PC-3 (cell line): ENCODE measurements at regions not wholly inside any gene's neighbourhood (a gene's known extent, or its start where the extent isn't known, plus 50 kb on each side); places are given as distances from the start of the nearest gene placed in this dataset.

Source experiments
- ATAC-seq: fragments of 200-7000 bp; cut with Tn5 transposase; 2 replicates; pipeline ENCODE4 v1.9.1; 2020; ENCODE audit warnings: mild to moderate bottlenecking, moderate library complexity
- BruUV-seq: library from RNA; stranded (reverse); fragments of 400-500 nt; replicated peaks from 2 replicates; lab custom pipeline; 2021; lab: Mats Ljungman, UMichigan
- CTCF ChIA-PET: fragments of 300-600 bp; sonication (Branson Sonifier 250); formaldehyde crosslinking; loops from one replicate; lab custom pipeline; 2022; ENCODE audit warnings: antibody characterized with exemption; lab: Charles Lee
- POLR2A ChIA-PET: fragments of 300-600 bp; sonication (Branson Sonifier 250); formaldehyde crosslinking; loops from one replicate; lab custom pipeline; 2022; ENCODE audit warnings: antibody characterized with exemption; ENCODE audit not compliant: unreplicated experiment; lab: Charles Lee
- DNase-seq: peaks from one replicate; pipeline ENCODE4 v3.0.0-alpha.2; 2015
- H2AFZ ChIP-seq: fragments of 300-600 bp; sonication (generic); 2 replicates; pipeline ENCODE4 v1.6.0; 2016; ENCODE audit warnings: antibody characterized with exemption, low read length
- H3F3A ChIP-seq: fragments of 300-600 bp; sonication (generic); one replicate; pipeline ENCODE4 v1.6.0; 2017; ENCODE audit warnings: antibody characterized with exemption, low read length, control low read depth, mild to moderate bottlenecking; ENCODE audit not compliant: unreplicated experiment
- H3K27ac ChIP-seq: fragments of 300-600 bp; sonication (generic); 2 replicates; pipeline ENCODE4 v1.5.1; 2016; ENCODE audit warnings: mild to moderate bottlenecking, low read length
- H3K27me3 ChIP-seq: fragments of 300-600 bp; sonication (generic); 2 replicates; pipeline ENCODE4 v1.6.1; 2016; ENCODE audit warnings: low read length, mixed read lengths
- H3K36me3 ChIP-seq: fragments of 300-600 bp; sonication (generic); 2 replicates; pipeline ENCODE4 v1.6.1; 2016; ENCODE audit warnings: low read depth, mixed run types, low read length, mixed read lengths
- H3K4me1 ChIP-seq: fragments of 300-600 bp; sonication (generic); 2 replicates; pipeline ENCODE4 v1.5.1; 2016; ENCODE audit warnings: low read length; ENCODE audit not compliant: insufficient read depth
- H3K4me2 ChIP-seq: fragments of 300-600 bp; sonication (generic); 2 replicates; pipeline ENCODE4 v1.6.0; 2016; ENCODE audit warnings: low read length
- H3K4me3 ChIP-seq: fragments of 300-600 bp; sonication (generic); 2 replicates; pipeline ENCODE4 v1.5.1; 2016; ENCODE audit warnings: mild to moderate bottlenecking, low read length, mixed read lengths
- H3K79me2 ChIP-seq: fragments of 300-600 bp; sonication (generic); 2 replicates; pipeline ENCODE4 v1.6.1; 2017; ENCODE audit warnings: low read length, mixed read lengths
- H3K9ac ChIP-seq: fragments of 300-600 bp; sonication (generic); 2 replicates; pipeline ENCODE4 v1.6.0; 2016; ENCODE audit warnings: mild to moderate bottlenecking, low read length
- H3K9me2 ChIP-seq: fragments of 300-600 bp; sonication (generic); replicated peaks from 2 replicates; pipeline ENCODE4 v1.6.1; 2016; ENCODE audit warnings: mixed run types, low read length, mixed read lengths
- H3K9me3 ChIP-seq: fragments of 300-600 bp; sonication (generic); 2 replicates; pipeline ENCODE4 v1.6.1; 2016; ENCODE audit warnings: low read length, mixed read lengths
- H4K20me1 ChIP-seq: fragments of 300-600 bp; sonication (generic); 2 replicates; pipeline ENCODE4 v1.6.1; 2016; ENCODE audit warnings: low read length, mixed read lengths
- EZH2 ChIP-seq: fragments of 300-600 bp; sonication (generic); IDR thresholded peaks from one replicate; pipeline ENCODE4 v1.6.1; 2017; ENCODE audit warnings: antibody characterized with exemption, mild to moderate bottlenecking, low read length; ENCODE audit not compliant: unreplicated experiment
- EZH2phosphoT487 ChIP-seq: fragments of 300-600 bp; sonication (generic); IDR thresholded peaks from 2 replicates; pipeline ENCODE4 v1.6.1; 2018; ENCODE audit warnings: mild to moderate bottlenecking, antibody characterized with exemption, low read length, borderline replicate concordance
- intact Hi-C: fragments of 100-400 bp; cut with micrococcal nuclease; formaldehyde crosslinking; loops from 2 replicates; pipeline ENCODE4 v1.9.0; 2023
- TF ChIP-seq, protein P1 (sequence below): fragments of 300-600 bp; sonication (generic); conservative IDR thresholded peaks from 2 replicates; pipeline ENCODE4 v1.5.1; 2017; ENCODE audit warnings: antibody characterized with exemption, low read depth, mild to moderate bottlenecking, low read length

DNA sequence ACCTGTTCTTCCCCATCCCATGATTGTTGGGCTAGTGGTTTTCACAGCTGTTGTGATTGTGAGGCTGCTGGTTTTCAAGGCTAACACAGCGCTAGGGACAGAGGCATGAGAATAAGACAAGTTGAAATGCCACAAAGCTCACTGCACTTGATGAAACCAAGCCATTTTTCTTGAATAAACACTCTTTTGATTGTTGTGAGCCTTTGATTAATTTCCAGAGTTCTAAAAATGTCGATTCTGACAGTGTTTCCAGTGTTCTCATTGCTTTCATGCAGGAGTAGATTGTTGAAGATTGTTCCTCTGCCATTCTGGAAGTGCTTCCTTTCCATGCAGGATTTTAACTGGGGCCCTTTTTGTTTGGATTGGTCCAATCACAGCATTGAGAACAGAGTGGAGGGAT is 134.9 kb upstream of the GRIK3 start:
- H3K9me3 ChIP-seq, result no peaks in the 10 kb centered on the region
- ATAC-seq, result no peak
- ChIA-PET POLR2A (no interaction called here), CTCF (no interaction called here)
- H4K20me1 ChIP-seq, result no peaks in the 10 kb centered on the region
- no peak overlapping the region for H3K27ac ChIP-seq
- intact Hi-C loops, result no loop called here
- H3K9me2 ChIP-seq, result no peaks in the 10 kb centered on the region
- H2AFZ ChIP-seq, result no peak overlapping the region
- no peaks in the 10 kb centered on the region for H3K4me1 ChIP-seq
- no peak overlapping the region for H3K9ac ChIP-seq
- H3K36me3 ChIP-seq, result no peaks in the 10 kb centered on the region
- H3K4me3 ChIP-seq, result no peak overlapping the region
- DNase-seq, result no peak
- H3K27me3 ChIP-seq, result peaks cover 58% of the 10 kb centered on the region
- H3K79me2 ChIP-seq, result no peaks in the 10 kb centered on the region
- no peak for TF ChIP-seq EZH2phosphoT487
- no peak for TF ChIP-seq EZH2
- TF ChIP-seq, protein P1, sequence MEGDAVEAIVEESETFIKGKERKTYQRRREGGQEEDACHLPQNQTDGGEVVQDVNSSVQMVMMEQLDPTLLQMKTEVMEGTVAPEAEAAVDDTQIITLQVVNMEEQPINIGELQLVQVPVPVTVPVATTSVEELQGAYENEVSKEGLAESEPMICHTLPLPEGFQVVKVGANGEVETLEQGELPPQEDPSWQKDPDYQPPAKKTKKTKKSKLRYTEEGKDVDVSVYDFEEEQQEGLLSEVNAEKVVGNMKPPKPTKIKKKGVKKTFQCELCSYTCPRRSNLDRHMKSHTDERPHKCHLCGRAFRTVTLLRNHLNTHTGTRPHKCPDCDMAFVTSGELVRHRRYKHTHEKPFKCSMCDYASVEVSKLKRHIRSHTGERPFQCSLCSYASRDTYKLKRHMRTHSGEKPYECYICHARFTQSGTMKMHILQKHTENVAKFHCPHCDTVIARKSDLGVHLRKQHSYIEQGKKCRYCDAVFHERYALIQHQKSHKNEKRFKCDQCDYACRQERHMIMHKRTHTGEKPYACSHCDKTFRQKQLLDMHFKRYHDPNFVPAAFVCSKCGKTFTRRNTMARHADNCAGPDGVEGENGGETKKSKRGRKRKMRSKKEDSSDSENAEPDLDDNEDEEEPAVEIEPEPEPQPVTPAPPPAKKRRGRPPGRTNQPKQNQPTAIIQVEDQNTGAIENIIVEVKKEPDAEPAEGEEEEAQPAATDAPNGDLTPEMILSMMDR, result no peak
- no peaks in the 10 kb centered on the region for H3F3A ChIP-seq
- BruUV-seq, result no TSS peak
- no peak overlapping the region for H3K4me2 ChIP-seq

DNA sequence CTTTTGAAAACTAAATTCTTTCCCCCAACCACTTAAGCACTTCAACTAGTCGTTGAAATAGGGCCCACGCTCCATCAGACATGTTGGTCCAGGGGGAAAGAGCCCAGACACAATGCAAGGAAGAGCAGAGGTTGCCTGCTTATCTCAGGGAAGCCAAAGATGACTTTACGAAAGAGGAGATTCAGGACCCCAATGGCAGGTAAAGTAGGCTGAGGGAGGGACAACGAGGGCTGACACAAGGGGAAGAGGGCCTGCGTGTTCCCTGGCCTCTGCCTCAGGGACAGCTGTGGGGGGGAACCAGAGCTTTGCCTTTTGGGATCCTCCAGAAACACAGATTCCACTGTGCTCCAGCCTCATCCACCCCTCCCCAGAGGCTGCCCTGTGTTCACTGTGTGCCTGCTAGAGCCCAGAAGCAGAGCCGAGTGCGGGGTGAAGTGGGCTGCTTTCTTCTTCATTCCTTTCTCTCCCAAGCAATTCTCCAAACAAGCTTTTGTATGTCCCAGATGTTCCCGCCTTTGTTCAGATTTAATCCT is 135.5 kb upstream of the GRIK3 start:
- Histone ChIP-seq H3K36me3 (no peaks in the 10 kb centered on the region), H3K4me2 (no peak overlapping the region), H2AFZ (no peak overlapping the region), H3K4me1 (no peaks in the 10 kb centered on the region), H4K20me1 (no peaks in the 10 kb centered on the region), H3K79me2 (no peaks in the 10 kb centered on the region), H3K4me3 (no peak overlapping the region), H3F3A (no peaks in the 10 kb centered on the region), H3K9me2 (no peaks in the 10 kb centered on the region), H3K9ac (no peak overlapping the region), H3K27ac (no peak overlapping the region), H3K9me3 (no peaks in the 10 kb centered on the region), H3K27me3 (peaks cover 63% of the 10 kb centered on the region)
- ATAC-seq (no peak), DNase-seq (no peak)
- TF ChIP-seq EZH2 (no peak), EZH2phosphoT487 (no peak)
- TF ChIP-seq, protein P1, result no peak
- intact Hi-C loops, result no loop called here
- ChIA-PET CTCF (no interaction called here), POLR2A (no interaction called here)
- BruUV-seq, result no TSS peak

DNA sequence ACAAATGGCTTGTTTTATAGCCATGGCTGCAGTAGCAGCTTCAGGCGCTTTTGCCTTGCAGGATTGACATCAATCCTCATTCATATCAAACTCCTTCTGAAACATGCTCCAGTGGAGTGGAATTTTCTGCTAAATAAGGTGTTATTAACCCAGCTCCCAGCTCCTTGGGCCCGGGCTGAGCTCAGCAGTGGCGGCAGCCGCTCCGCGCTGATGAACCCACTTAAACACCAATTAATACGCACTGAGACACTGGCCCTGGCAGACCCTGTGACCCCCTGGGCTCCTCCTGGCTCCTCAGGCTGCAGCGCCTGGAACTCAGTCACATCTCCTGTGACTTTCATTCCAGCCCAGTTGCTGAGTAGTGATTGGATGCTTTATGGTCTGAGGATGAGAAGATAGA is 137.4 kb upstream of the GRIK3 start:
- H2AFZ ChIP-seq, result no peak overlapping the region
- no peak overlapping the region for H3K27ac ChIP-seq
- H3K27me3 ChIP-seq, result peaks cover 59% of the 10 kb centered on the region
- intact Hi-C loops, result no loop called here
- no peak overlapping the region for H3K4me2 ChIP-seq
- no peaks in the 10 kb centered on the region for H3K36me3 ChIP-seq
- no peaks in the 10 kb centered on the region for H3K9me3 ChIP-seq
- H3K9me2 ChIP-seq, result no peaks in the 10 kb centered on the region
- POLR2A ChIA-PET, result no interaction called here
- H3K4me3 ChIP-seq, result no peak overlapping the region
- no TSS peak for BruUV-seq
- DNase-seq (no peak), ATAC-seq (no peak)
- no peak overlapping the region for H3K9ac ChIP-seq
- TF ChIP-seq EZH2phosphoT487 (no peak), EZH2 (no peak)
- TF ChIP-seq, protein P1, result no peak
- H3K4me1 ChIP-seq, result no peaks in the 10 kb centered on the region
- H3K79me2 ChIP-seq, result no peaks in the 10 kb centered on the region
- no peaks in the 10 kb centered on the region for H3F3A ChIP-seq
- CTCF ChIA-PET, result no interaction called here
- H4K20me1 ChIP-seq, result no peaks in the 10 kb centered on the region
